ENCODE measurements at regions not wholly inside any gene's neighbourhood (a gene's known extent, or its start where the extent isn't known, plus 50 kb on each side); places are given as distances from the start of the nearest gene placed in this dataset.
A peak's percentile ranks its signal among the peaks of the same experiment; 100 is the strongest.

DNA sequence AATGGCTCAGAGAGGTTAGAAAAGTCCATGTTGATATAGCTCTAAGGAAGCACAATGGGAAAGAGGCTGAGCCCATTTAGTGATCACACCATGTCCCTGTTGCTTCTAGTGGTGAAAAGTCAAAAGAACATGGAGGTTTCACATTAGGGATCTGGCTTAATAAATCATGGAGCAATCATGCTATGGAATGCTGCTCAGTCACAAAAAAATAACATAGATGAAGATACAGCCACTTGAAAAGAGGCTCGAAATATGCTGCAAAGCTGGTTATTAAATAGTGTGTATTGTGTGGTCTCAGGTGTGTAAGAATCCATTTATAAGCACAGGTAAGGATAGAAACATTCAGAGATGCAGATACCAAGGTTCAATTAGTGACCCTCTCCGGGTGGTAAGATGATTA is 63.6 kb upstream of the CPO start:
- H3K27ac Mint-ChIP-seq, result peak overlapping the region; percentile 60
- H3K36me3 Mint-ChIP-seq, result no peaks in the 10 kb centered on the region
- TF ChIP-seq, protein P1, sequence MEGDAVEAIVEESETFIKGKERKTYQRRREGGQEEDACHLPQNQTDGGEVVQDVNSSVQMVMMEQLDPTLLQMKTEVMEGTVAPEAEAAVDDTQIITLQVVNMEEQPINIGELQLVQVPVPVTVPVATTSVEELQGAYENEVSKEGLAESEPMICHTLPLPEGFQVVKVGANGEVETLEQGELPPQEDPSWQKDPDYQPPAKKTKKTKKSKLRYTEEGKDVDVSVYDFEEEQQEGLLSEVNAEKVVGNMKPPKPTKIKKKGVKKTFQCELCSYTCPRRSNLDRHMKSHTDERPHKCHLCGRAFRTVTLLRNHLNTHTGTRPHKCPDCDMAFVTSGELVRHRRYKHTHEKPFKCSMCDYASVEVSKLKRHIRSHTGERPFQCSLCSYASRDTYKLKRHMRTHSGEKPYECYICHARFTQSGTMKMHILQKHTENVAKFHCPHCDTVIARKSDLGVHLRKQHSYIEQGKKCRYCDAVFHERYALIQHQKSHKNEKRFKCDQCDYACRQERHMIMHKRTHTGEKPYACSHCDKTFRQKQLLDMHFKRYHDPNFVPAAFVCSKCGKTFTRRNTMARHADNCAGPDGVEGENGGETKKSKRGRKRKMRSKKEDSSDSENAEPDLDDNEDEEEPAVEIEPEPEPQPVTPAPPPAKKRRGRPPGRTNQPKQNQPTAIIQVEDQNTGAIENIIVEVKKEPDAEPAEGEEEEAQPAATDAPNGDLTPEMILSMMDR (conservative IDR thresholded peaks at IDR 0.05), result no peak
- H3K4me1 Mint-ChIP-seq (ENCODE audit: unreplicated experiment), result peaks cover 7% of the 10 kb centered on the region
- H3K9me3 Mint-ChIP-seq, result no peaks in the 10 kb centered on the region
- no peaks in the 10 kb centered on the region for H3K27me3 Mint-ChIP-seq
- peak overlapping the region; percentile 14 for H3K4me3 Mint-ChIP-seq
- no peak for DNase-seq (ENCODE audit: extremely low spot score, unreplicated experiment)

DNA sequence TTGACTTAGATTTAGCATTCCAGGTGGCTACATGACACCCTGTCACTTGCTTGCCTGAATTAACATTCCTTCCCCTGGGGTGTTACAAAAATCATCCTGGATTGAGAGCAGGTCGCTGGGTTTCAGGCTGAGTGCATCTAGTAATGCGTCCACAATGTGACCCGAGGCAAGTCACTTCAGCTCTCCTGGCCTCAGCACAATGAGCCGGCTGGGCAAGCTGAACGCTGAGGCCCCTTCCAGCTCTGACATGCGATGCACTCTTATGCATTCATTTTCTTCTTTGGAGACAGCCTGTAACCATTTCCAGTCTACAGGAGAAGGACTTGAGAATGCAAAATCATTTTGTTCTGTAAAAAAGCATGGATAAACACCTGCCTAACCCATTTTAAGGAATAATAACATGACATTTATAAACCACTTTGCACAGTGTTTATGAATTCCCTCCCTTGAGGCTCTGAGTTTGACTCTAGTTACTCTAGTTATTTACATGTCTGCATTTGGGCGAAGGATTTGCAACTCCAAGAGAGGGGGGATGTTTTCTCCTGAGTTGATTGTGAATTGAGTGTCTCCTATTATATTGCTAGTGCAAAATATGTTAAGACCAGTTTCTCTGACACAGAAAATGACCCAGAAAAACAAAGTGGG is 63.0 kb upstream of the CPO start:
- TF ChIP-seq, protein P1 (conservative IDR thresholded peaks at IDR 0.05), result no peak
- peak overlapping the region; percentile 60 for H3K27ac Mint-ChIP-seq
- H3K36me3 Mint-ChIP-seq, result no peaks in the 10 kb centered on the region
- peak overlapping the region; percentile 57 for H3K4me3 Mint-ChIP-seq
- H3K9me3 Mint-ChIP-seq, result no peaks in the 10 kb centered on the region
- peaks cover 7% of the 10 kb centered on the region for H3K4me1 Mint-ChIP-seq (ENCODE audit: unreplicated experiment)
- no peaks in the 10 kb centered on the region for H3K27me3 Mint-ChIP-seq
- DNase-seq (ENCODE audit: extremely low spot score, unreplicated experiment), result no peak

DNA sequence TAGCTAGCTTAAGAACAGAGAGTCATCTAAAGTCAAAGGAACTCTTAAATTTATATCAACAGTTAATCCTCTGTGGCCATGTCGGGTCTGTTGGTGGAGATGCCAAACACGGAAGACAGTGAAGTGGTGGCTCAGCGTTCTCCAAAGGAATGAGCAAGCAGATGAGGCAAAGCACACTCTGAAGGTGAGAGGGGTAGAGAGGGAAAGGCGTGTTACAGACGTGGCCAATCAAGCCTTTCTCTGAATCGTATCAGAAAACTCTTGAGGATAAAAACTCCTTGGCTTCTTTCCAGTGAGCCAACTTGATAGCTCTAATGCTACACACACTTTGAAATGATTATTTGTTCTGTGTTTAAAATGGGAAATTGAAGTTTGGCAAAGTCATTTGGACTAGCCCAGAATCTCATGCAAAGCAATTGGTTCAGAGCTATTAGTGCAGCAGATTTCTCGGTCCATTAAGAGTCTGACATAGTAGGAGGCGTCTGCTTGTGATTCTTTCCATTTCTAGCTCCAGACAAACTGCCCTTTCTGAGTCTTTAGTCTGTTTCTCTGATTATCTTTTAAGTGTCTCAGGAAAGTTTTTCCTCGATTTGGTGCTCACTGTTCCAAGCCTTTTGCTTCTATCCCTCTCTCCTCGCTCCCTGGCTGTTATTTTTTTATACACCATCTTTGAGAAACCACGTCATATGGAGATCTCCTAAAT is 57.5 kb upstream of the CPO start:
- Mint-ChIP-seq H3K27me3 (no peaks in the 10 kb centered on the region), H3K4me1 (ENCODE audit: unreplicated experiment) (no peaks in the 10 kb centered on the region), H3K9me3 (no peaks in the 10 kb centered on the region), H3K4me3 (no peak overlapping the region), H3K27ac (no peak overlapping the region), H3K36me3 (no peaks in the 10 kb centered on the region)
- DNase-seq (ENCODE audit: extremely low spot score, unreplicated experiment), result no peak
- TF ChIP-seq, protein P1 (conservative IDR thresholded peaks at IDR 0.05), result no peak

DNA sequence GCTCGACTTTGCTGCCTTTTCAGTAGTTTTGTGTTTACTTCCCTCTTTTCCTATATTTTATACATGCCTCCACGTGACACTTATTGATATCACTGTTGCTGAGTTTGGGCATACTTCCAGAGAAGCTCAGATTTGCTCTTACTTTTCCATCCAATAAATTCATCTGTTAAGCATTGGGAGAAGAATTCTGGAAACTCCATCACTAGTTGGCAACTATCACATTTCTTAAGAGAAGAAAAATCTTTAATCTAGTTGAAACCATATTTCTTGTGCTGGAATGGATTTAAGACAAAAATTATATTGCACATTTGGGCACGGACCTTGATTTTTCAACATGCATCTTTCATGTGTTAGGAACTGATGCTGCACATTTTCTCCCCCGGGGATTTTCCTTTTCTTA is 52.6 kb upstream of the CPO start:
- Mint-ChIP-seq H3K36me3 (no peaks in the 10 kb centered on the region), H3K27ac (no peak overlapping the region), H3K4me1 (ENCODE audit: unreplicated experiment) (no peaks in the 10 kb centered on the region), H3K9me3 (no peaks in the 10 kb centered on the region), H3K27me3 (no peaks in the 10 kb centered on the region), H3K4me3 (no peak overlapping the region)
- TF ChIP-seq, protein P1 (conservative IDR thresholded peaks at IDR 0.05), result no peak
- DNase-seq (ENCODE audit: extremely low spot score, unreplicated experiment), result no peak

DNA sequence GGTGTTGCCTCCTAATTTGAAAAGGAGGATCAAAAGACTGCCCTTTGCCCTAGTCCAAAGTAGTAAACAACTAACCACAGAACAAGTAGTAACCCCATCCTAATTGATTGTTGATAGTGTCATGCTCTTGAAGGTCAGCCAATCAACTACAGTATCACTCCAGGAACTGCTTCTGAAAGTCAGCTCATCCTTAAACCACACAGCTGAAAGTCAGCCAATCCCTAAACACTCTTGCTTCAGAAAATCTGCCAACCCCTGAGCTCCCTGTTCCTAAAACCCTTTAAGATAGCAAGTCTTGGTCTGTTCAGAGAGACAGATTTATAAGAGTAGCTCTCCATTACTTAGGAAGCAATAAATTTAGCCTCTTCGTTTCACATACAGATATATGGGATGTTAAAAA is 51.6 kb upstream of the CPO start:
- Mint-ChIP-seq H3K4me3 (no peak overlapping the region), H3K27ac (no peak overlapping the region), H3K9me3 (no peaks in the 10 kb centered on the region), H3K4me1 (ENCODE audit: unreplicated experiment) (no peaks in the 10 kb centered on the region), H3K36me3 (no peaks in the 10 kb centered on the region), H3K27me3 (no peaks in the 10 kb centered on the region)
- TF ChIP-seq, protein P1 (conservative IDR thresholded peaks at IDR 0.05), result no peak
- DNase-seq (ENCODE audit: extremely low spot score, unreplicated experiment), result no peak
